Transverse colon (tissue), 4 donors: ENCODE measurements at regions not wholly inside any gene's neighbourhood (a gene's known extent, or its start where the extent isn't known, plus 50 kb on each side); places are given as distances from the start of the nearest gene placed in this dataset.

Source experiments
- DNase-seq: peaks from one replicate; pipeline ENCODE4 v3.0.0-alpha.2; 2019
- H3K27ac ChIP-seq, 4 donors: fragments of 200-600 bp; sonication (generic); 2 replicates each; pipeline ENCODE4 v1.5.1; 2016 to 2018; ENCODE audit warnings: inconsistent platforms in 4 of 4
- H3K27me3 ChIP-seq: fragments of 200-600 bp; sonication (generic); 2 replicates; pipeline ENCODE4 v1.5.1; 2017; ENCODE audit warnings: inconsistent platforms
- H3K36me3 ChIP-seq, 4 donors: fragments of 200-600 bp; sonication (generic); 2 replicates each; pipeline ENCODE4 v1.5.1; 2017 to 2019; ENCODE audit warnings: inconsistent platforms in 4 of 4
- H3K4me1 ChIP-seq, 4 donors: fragments of 200-600 bp; sonication (generic); 2 replicates each; pipeline ENCODE4 v1.5.1; 2017 to 2020; ENCODE audit warnings: inconsistent platforms in 4 of 4
- H3K4me3 ChIP-seq, 4 donors: fragments of 200-600 bp; sonication (generic); 1 replicate in 1 of 4; 2 replicates in 3 of 4; pipeline versions ENCODE4 v1.5.1 to v1.6.1; 2017 to 2019; ENCODE audit warnings: inconsistent platforms in 4 of 4
- H3K9me3 ChIP-seq, 2 donors: fragments of 200-600 bp; sonication (generic); 2 replicates each; pipeline ENCODE4 v1.5.1; 2017 to 2019; ENCODE audit warnings: inconsistent platforms in 2 of 2
- CTCF ChIP-seq, 5 experiments: fragments of 200-600 bp in 3 of 5; fragments of 450-650 bp in 2 of 5; sonication (generic) in 3 of 5; IDR thresholded peaks; 1 replicate in 2 of 5; 2 replicates in 3 of 5; pipeline ENCODE4 v1.5.1; 2016 to 2017; ENCODE audit warnings: antibody characterized with exemption in 5 of 5, inconsistent platforms in 3 of 5, mild to moderate bottlenecking in 2 of 5, moderate library complexity in 1 of 5
- EP300 ChIP-seq: sonication (generic); formaldehyde crosslinking; IDR thresholded peaks from one replicate; pipeline ENCODE4 v1.6.1; 2017; ENCODE audit warnings: antibody characterized with exemption, low read depth
- POLR2A ChIP-seq: fragments of 450-650 bp; IDR thresholded peaks from one replicate; pipeline ENCODE4 v1.6.1; 2016; ENCODE audit warnings: antibody characterized with exemption, mild to moderate bottlenecking, moderate library complexity
- POLR2AphosphoS5 ChIP-seq, 3 donors: sonication (generic); formaldehyde crosslinking; IDR thresholded peaks; one replicate each; pipeline ENCODE4 v1.6.1; 2016; ENCODE audit warnings: antibody characterized with exemption in 3 of 3
- WGBS, 2 donors: methylation state at CpG; one replicate each; pipeline ENCODE4 v1.1.5; 2018; ENCODE audit warnings: low coverage in 1 of 2; 5-methylcytosine and 5-hydroxymethylcytosine counted together
- in situ Hi-C, 4 donors: fragments of 200-750 bp; cut with MboI; loops; one replicate each; pipeline versions ENCODE4 v1.15.0 to v1.15.1; 2017; ENCODE audit warnings: low sequenced_read_pairs in 3 of 4, low pct_ligation_motif_present in 1 of 4, low pct_unique_long_range_greater_than_20kb in 1 of 4
- intact Hi-C: fragments of 100-400 bp; cut with DNase I; formaldehyde crosslinking; loops from one replicate; pipeline ENCODE4 v1.15.1; 2023; ENCODE audit warnings: low total_unique reads

GRCh38 chr14:58822856-58823255 lies 185.1 kb downstream of the DACT1 start:
- in situ Hi-C loops: no loop called here
- 93 to 100% methylated on average over 2 of the region's 2 CpGs for WGBS, 2 donors
- Histone ChIP-seq H3K4me3 (no peak overlapping the region), H3K36me3 (no peaks in the 10 kb centered on the region), H3K27ac (no peak overlapping the region), H3K4me1 (no peaks in the 10 kb centered on the region), H3K9me3 (no peaks in the 10 kb centered on the region), H3K27me3 (no peaks in the 10 kb centered on the region)
- no peak for TF ChIP-seq EP300
- TF ChIP-seq POLR2AphosphoS5 (IDR thresholded peaks at IDR 0.05): no peak
- TF ChIP-seq CTCF (IDR thresholded peaks at IDR 0.05): no peak
- TF ChIP-seq POLR2A: no peak
- intact Hi-C loops: no loop called here
- DNase-seq: no peak

- Histone ChIP-seq H3K36me3 (no peaks in the 10 kb centered on the region), H3K4me3 (no peak overlapping the region), H3K9me3 (no peaks in the 10 kb centered on the region), H3K27ac (no peak overlapping the region), H3K27me3 (no peaks in the 10 kb centered on the region), H3K4me1 (no peaks in the 10 kb centered on the region)
- DNase-seq: no peak
- TF ChIP-seq EP300: no peak
- no peak for TF ChIP-seq POLR2AphosphoS5 (IDR thresholded peaks at IDR 0.05)
- WGBS, 2 donors: 70 to 85% methylated on average over 2 of the region's 2 CpGs
- intact Hi-C loops (no loop called here), in situ Hi-C loops (no loop called here)
Measured at GRCh38 chr14:58823312-58823711, 185.6 kb downstream of the DACT1 start.

- Histone ChIP-seq H3K9me3 (no peaks in the 10 kb centered on the region), H3K27ac (no peak overlapping the region), H3K27me3 (no peaks in the 10 kb centered on the region), H3K36me3 (no peaks in the 10 kb centered on the region), H3K4me1 (no peaks in the 10 kb centered on the region), H3K4me3 (no peak overlapping the region)
- no peak for DNase-seq
- TF ChIP-seq EP300 (no peak), CTCF (IDR thresholded peaks at IDR 0.05) (no peak), POLR2A (no peak), POLR2AphosphoS5 (IDR thresholded peaks at IDR 0.05) (no peak)
- in situ Hi-C loops (no loop called here), intact Hi-C loops (no loop called here)
- 91 to 94% methylated on average over 2 of the region's 2 CpGs for WGBS, 2 donors
Measured at GRCh38 chr14:58824106-58824505, 186.3 kb downstream of the DACT1 start.

- H3K4me1 ChIP-seq: peaks cover 0 to 7% (median under 1%) of the 10 kb centered on the region in 4 donors
- 70 to 93% methylated on average over 2 to 3 of the region's 3 CpGs for WGBS, 2 donors
- in situ Hi-C loops (no loop called here), intact Hi-C loops (no loop called here)
- no peaks in the 10 kb centered on the region for H3K9me3 ChIP-seq
- H3K27me3 ChIP-seq: no peaks in the 10 kb centered on the region
- no peak overlapping the region for H3K27ac ChIP-seq
- no peak for DNase-seq
- H3K4me3 ChIP-seq: no peak overlapping the region
- no peaks in the 10 kb centered on the region for H3K36me3 ChIP-seq
- TF ChIP-seq POLR2A (no peak), EP300 (no peak), POLR2AphosphoS5 (IDR thresholded peaks at IDR 0.05) (no peak), CTCF (IDR thresholded peaks at IDR 0.05) (no peak)
Measured at GRCh38 chr14:58824796-58825195, 187.0 kb downstream of the DACT1 start.

GRCh38 chr14:58825606-58826005 lies 187.8 kb downstream of the DACT1 start:
- in situ Hi-C loops (no loop called here), intact Hi-C loops (no loop called here)
- DNase-seq: no peak
- Histone ChIP-seq H3K4me3 (no peak overlapping the region), H3K27ac (no peak overlapping the region), H3K27me3 (no peaks in the 10 kb centered on the region), H3K36me3 (no peaks in the 10 kb centered on the region), H3K9me3 (no peaks in the 10 kb centered on the region), H3K4me1 (peaks cover 0 to 15% (median 6%) of the 10 kb centered on the region in 4 donors)
- WGBS, 2 donors: 76 to 86% methylated on average over 2 of the region's 2 CpGs
- TF ChIP-seq CTCF (IDR thresholded peaks at IDR 0.05) (no peak), EP300 (no peak), POLR2AphosphoS5 (IDR thresholded peaks at IDR 0.05) (no peak), POLR2A (no peak)
